H9 (cell line): ENCODE measurements at regions not wholly inside any gene's neighbourhood (a gene's known extent, or its start where the extent isn't known, plus 50 kb on each side); places are given as distances from the start of the nearest gene placed in this dataset.

ENCODE experiments used
- DNase-seq: peaks from one replicate; pipeline ENCODE4 v3.0.0-alpha.2; 2017
- H2AFZ ChIP-seq: one replicate; pipeline ENCODE4 v1.6.1; 2013; ENCODE audit warnings: mild to moderate bottlenecking, low read length, control low read depth, moderate library complexity
- H2AK5ac ChIP-seq: 2 replicates; pipeline ENCODE4 v1.6.1; 2013; ENCODE audit warnings: low read length, control low read depth, mixed read lengths; ENCODE audit not compliant: insufficient read length
- H2BK120ac ChIP-seq: one replicate; pipeline ENCODE4 v1.6.1; 2013; ENCODE audit warnings: low read depth, mild to moderate bottlenecking, low read length, control low read depth, inconsistent platforms; ENCODE audit not compliant: poor library complexity, severe bottlenecking
- H2BK12ac ChIP-seq: 2 replicates; pipeline ENCODE4 v1.6.1; 2013; ENCODE audit warnings: low read length, control low read depth, mixed read lengths, low read depth; ENCODE audit not compliant: insufficient read length
- H2BK15ac ChIP-seq: 2 replicates; pipeline ENCODE4 v1.6.1; 2013; ENCODE audit warnings: low read depth, low read length, control low read depth
- H2BK20ac ChIP-seq: one replicate; pipeline ENCODE4 v1.6.1; 2013; ENCODE audit warnings: low read depth, mild to moderate bottlenecking, low read length, control low read depth, inconsistent platforms; ENCODE audit not compliant: poor library complexity, severe bottlenecking
- H2BK5ac ChIP-seq: 2 replicates; pipeline ENCODE4 v1.6.1; 2013; ENCODE audit warnings: low read length, control low read depth, mixed read lengths; ENCODE audit not compliant: insufficient read length
- H3K14ac ChIP-seq: 2 replicates; pipeline ENCODE4 v1.6.1; 2013; ENCODE audit warnings: low read length, control low read depth; ENCODE audit not compliant: insufficient read depth
- H3K18ac ChIP-seq: 2 replicates; pipeline ENCODE4 v1.6.1; 2013; ENCODE audit warnings: low read depth, mild to moderate bottlenecking, mixed read lengths, low read length, control low read depth; ENCODE audit not compliant: insufficient read length
- H3K23ac ChIP-seq: 2 replicates; pipeline ENCODE4 v1.6.1; 2013; ENCODE audit warnings: low read length, control low read depth, mixed read lengths, low read depth; ENCODE audit not compliant: insufficient read length
- H3K23me2 ChIP-seq: 2 replicates; pipeline ENCODE4 v1.6.1; 2013; ENCODE audit warnings: low read depth, mild to moderate bottlenecking, mixed read lengths, low read length, control low read depth; ENCODE audit not compliant: insufficient read length, poor library complexity, severe bottlenecking
- H3K27ac ChIP-seq: 2 replicates; pipeline ENCODE4 v1.5.1; 2013; ENCODE audit warnings: low read length, control low read depth, mixed read lengths, low read depth; ENCODE audit not compliant: insufficient read length
- H3K27me3 ChIP-seq: 2 replicates; pipeline ENCODE4 v1.6.1; 2013; ENCODE audit warnings: low read length, control low read depth, inconsistent platforms; ENCODE audit not compliant: insufficient read depth
- H3K4ac ChIP-seq: 2 replicates; pipeline ENCODE4 v1.6.1; 2013; ENCODE audit warnings: low read depth, mild to moderate bottlenecking, control low read depth, inconsistent platforms, low read length, moderate library complexity
- H3K4me1 ChIP-seq: 2 replicates; pipeline ENCODE4 v1.6.1; 2013; ENCODE audit warnings: low read length, control low read depth, inconsistent platforms; ENCODE audit not compliant: insufficient read depth
- H3K4me2 ChIP-seq: 2 replicates; pipeline ENCODE4 v1.6.1; 2013; ENCODE audit warnings: low read length, control low read depth, mixed read lengths; ENCODE audit not compliant: insufficient read length, insufficient read depth
- H3K56ac ChIP-seq: 2 replicates; pipeline ENCODE4 v1.6.1; 2013; ENCODE audit warnings: low read depth, mild to moderate bottlenecking, mixed read lengths, low read length, control low read depth; ENCODE audit not compliant: insufficient read length
- H3K79me1 ChIP-seq: 2 replicates; pipeline ENCODE4 v1.6.1; 2013; ENCODE audit warnings: low read depth, mild to moderate bottlenecking, moderate library complexity, low read length, control low read depth, inconsistent platforms; ENCODE audit not compliant: insufficient read depth, poor library complexity, severe bottlenecking
- H3K79me2 ChIP-seq: 2 replicates; pipeline ENCODE4 v1.6.1; 2013; ENCODE audit warnings: low read length, control low read depth, inconsistent platforms; ENCODE audit not compliant: insufficient read depth
- H3K9ac ChIP-seq: 2 replicates; pipeline ENCODE4 v1.6.1; 2013; ENCODE audit warnings: low read length, control low read depth, mixed read lengths; ENCODE audit not compliant: insufficient read length; ENCODE audit errors: extremely low read depth
- H3K9me3 ChIP-seq: one replicate; pipeline ENCODE4 v1.6.1; 2013; ENCODE audit warnings: low read depth, low read length, inconsistent platforms; ENCODE audit not compliant: control insufficient read depth
- H3T11ph ChIP-seq: one replicate; pipeline ENCODE4 v1.6.1; 2013; ENCODE audit warnings: mild to moderate bottlenecking, low read length, control low read depth, inconsistent platforms
- H4K20me1 ChIP-seq: one replicate; pipeline ENCODE4 v1.6.1; 2013; ENCODE audit not compliant: control insufficient read depth, insufficient read length, insufficient read depth
- H4K5ac ChIP-seq: 2 replicates; pipeline ENCODE4 v1.6.1; 2013; ENCODE audit warnings: low read depth, mild to moderate bottlenecking, mixed read lengths, low read length, control low read depth; ENCODE audit not compliant: insufficient read length
- H4K8ac ChIP-seq: replicated peaks from 2 replicates; pipeline ENCODE4 v1.6.1; 2013; ENCODE audit warnings: low read length, control low read depth, mixed read lengths, low read depth; ENCODE audit not compliant: insufficient read length
- H4K91ac ChIP-seq: 2 replicates; pipeline ENCODE4 v1.6.1; 2013; ENCODE audit warnings: low read depth, mild to moderate bottlenecking, moderate library complexity, mixed read lengths, low read length, control low read depth; ENCODE audit not compliant: insufficient read length
- H3K27ac Mint-ChIP-seq, 3 experiments: 2 replicates in 2 of 3; 3 replicates in 1 of 3; pipeline ENCODE4 v1.8.0; 2020 to 2021; ENCODE audit warnings: mixed read lengths in 3 of 3, mild to moderate bottlenecking in 1 of 3, moderate library complexity in 1 of 3
- H3K27me3 Mint-ChIP-seq: 2 replicates; pipeline ENCODE4 v1.8.0; 2021; ENCODE audit warnings: low read depth, mild to moderate bottlenecking, moderate library complexity, mixed read lengths
- H3K36me3 Mint-ChIP-seq, 3 experiments: 2 replicates in 2 of 3; 3 replicates in 1 of 3; pipeline ENCODE4 v1.8.0; 2020 to 2021; ENCODE audit warnings: low read depth in 3 of 3, mixed read lengths in 3 of 3; ENCODE audit not compliant: insufficient read depth in 1 of 3
- H3K4me1 Mint-ChIP-seq, 2 experiments: 2 replicates each; pipeline ENCODE4 v1.8.0; 2020; ENCODE audit warnings: mixed read lengths in 2 of 2
- H3K4me3 Mint-ChIP-seq, 2 experiments: 2 replicates in 1 of 2; 3 replicates in 1 of 2; pipeline ENCODE4 v1.8.0; 2020 to 2021; ENCODE audit warnings: mild to moderate bottlenecking in 2 of 2, mixed read lengths in 2 of 2, moderate library complexity in 1 of 2
- H3K9me3 Mint-ChIP-seq, 2 experiments: 2 replicates in 1 of 2; 3 replicates in 1 of 2; pipeline ENCODE4 v1.8.0; 2020; ENCODE audit warnings: mild to moderate bottlenecking in 2 of 2, mixed read lengths in 2 of 2, moderate library complexity in 1 of 2
- WGBS: extraction: QIAGEN DNeasy Blood & Tissue Kit; methylation state at CpG from one replicate; pipeline ENCODE4 v1.1.7; 2013; ENCODE audit warnings: missing lambda C conversion rate, low lambda C conversion rate, mixed read lengths; ENCODE audit not compliant: insufficient read length; ENCODE audit errors: extremely low coverage; 5-methylcytosine and 5-hydroxymethylcytosine counted together
- TF ChIP-seq, protein P1 (sequence below): fragments of 200-600 bp; sonication (generic); conservative IDR thresholded peaks from 3 replicates; pipeline ENCODE4 v1.8.0; 2021; ENCODE audit warnings: antibody characterized with exemption, mild to moderate bottlenecking

DNA sequence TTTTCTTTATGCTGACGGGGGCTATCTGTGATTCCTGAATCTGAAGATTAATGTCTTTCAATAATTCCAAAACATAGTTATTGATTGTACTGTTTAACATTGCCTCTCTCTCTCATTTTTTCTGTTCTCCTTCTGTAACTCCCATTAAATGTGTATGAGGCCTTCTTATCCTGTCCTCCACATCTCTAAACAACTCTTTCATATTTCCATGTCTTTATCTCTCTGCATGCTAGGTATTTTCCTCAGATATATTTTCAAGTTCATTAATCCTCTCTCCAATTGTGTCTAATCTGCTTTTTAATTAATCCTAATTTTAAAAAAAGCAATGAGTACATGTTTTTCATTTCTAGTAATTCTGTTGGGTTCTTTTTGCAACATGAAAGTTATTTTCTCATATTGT lies 173.2 kb downstream of the TLE3 start:
- no peaks in the 10 kb centered on the region for H3K23me2 ChIP-seq
- H4K20me1 ChIP-seq: no peaks in the 10 kb centered on the region
- no peak overlapping the region for H3K4ac ChIP-seq
- H4K91ac ChIP-seq: no peak overlapping the region
- peaks cover 7% of the 10 kb centered on the region for H3K9me3 ChIP-seq
- no peaks in the 10 kb centered on the region for H3K79me2 ChIP-seq
- DNase-seq: no peak
- H4K8ac ChIP-seq: no peak overlapping the region
- TF ChIP-seq, protein P1, sequence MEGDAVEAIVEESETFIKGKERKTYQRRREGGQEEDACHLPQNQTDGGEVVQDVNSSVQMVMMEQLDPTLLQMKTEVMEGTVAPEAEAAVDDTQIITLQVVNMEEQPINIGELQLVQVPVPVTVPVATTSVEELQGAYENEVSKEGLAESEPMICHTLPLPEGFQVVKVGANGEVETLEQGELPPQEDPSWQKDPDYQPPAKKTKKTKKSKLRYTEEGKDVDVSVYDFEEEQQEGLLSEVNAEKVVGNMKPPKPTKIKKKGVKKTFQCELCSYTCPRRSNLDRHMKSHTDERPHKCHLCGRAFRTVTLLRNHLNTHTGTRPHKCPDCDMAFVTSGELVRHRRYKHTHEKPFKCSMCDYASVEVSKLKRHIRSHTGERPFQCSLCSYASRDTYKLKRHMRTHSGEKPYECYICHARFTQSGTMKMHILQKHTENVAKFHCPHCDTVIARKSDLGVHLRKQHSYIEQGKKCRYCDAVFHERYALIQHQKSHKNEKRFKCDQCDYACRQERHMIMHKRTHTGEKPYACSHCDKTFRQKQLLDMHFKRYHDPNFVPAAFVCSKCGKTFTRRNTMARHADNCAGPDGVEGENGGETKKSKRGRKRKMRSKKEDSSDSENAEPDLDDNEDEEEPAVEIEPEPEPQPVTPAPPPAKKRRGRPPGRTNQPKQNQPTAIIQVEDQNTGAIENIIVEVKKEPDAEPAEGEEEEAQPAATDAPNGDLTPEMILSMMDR: no peak
- H3K23ac ChIP-seq: no peak overlapping the region
- H2BK15ac ChIP-seq: no peak overlapping the region
- no CpG with 5 or more reads among the region's 1 CpG for WGBS
- no peak overlapping the region for H3K18ac ChIP-seq
- Mint-ChIP-seq H3K27me3 (peaks cover 2% of the 10 kb centered on the region), H3K36me3 (peaks cover 12 to 30% (median 16%) of the 10 kb centered on the region in 3 experiments), H3K27ac (no peak overlapping the region), H3K4me3 (no peak overlapping the region), H3K9me3 (peaks cover 22 to 31% of the 10 kb centered on the region in 2 experiments), H3K4me1 (peaks cover 27 to 29% of the 10 kb centered on the region in 2 experiments)
- H3T11ph ChIP-seq: no peak overlapping the region
- H2BK20ac ChIP-seq: no peak overlapping the region
- H3K27ac ChIP-seq: no peak overlapping the region
- H3K14ac ChIP-seq: no peak overlapping the region
- 0 out of 2 replicates have a peak, but pooled peaks cover 3% of the 10 kb centered on the region for H3K4me1 ChIP-seq
- H2AFZ ChIP-seq: no peak overlapping the region
- H2BK12ac ChIP-seq: no peak overlapping the region
- H3K9ac ChIP-seq: no peak overlapping the region
- H3K56ac ChIP-seq: no peak overlapping the region
- no peak overlapping the region for H3K4me2 ChIP-seq
- H2BK5ac ChIP-seq: no peak overlapping the region
- no peak overlapping the region for H2BK120ac ChIP-seq
- no peak overlapping the region for H4K5ac ChIP-seq
- no peaks in the 10 kb centered on the region for H3K79me1 ChIP-seq
- H2AK5ac ChIP-seq: no peak overlapping the region
- no peaks in the 10 kb centered on the region for H3K27me3 ChIP-seq
